NCI-H446 treated with DMSO at 0.1 percent for 48 hours (cell line): ENCODE measurements at regions not wholly inside any gene's neighbourhood (a gene's known extent, or its start where the extent isn't known, plus 50 kb on each side); places are given as distances from the start of the nearest gene placed in this dataset.
"Not testable (repeated sequence)": the region's sequence is repeated elsewhere in the genome, so short reads cannot be mapped to it uniquely, and the experiment has no call there.

Source experiments
- DNase-seq: peaks from one replicate; lab custom pipeline; 2025; lab: John Stamatoyannopoulos, UW

DNA sequence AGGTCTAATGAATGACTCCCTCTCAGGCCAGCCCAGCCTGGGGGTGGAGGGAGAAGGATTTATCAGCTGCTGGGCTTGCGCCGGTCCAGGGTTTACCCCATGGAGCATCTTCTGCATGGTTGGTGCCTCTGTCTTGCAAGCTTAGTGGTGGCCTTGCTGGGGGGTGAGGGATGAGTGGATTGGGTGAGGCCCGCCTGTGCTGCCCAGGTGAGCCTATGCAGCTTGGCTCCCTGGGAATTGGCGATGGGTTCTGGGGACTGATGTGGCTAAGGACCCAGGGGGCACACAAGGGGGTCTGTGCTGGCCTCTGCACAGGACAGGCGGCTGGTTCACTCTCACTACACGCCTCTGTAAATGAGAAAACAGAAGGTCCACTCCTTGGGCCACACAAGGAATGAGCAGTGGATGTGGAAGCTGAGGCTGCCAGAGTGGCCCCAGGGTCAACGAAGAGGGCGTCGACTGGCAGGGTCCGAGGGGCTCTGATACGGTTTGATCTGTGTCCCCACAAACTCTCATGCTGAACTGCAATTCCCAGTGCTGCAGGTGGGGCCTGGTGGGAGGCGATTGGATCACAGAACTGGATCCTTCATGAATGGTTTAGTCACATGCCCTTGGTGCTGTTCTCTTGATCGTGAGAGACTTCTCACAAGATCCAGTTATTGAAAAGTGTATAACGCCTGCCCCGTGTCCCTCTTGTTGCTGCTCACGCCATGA, 151.6 kb upstream of the HDAC4 start:
- no peak for DNase-seq

GRCh38 chr2:239551206-239551605, 150.4 kb upstream of the HDAC4 start:
- DNase-seq: no peak

- DNase-seq: no peak
Observed at GRCh38 chr2:239550357-239550756, 149.5 kb upstream of the HDAC4 start.

DNA sequence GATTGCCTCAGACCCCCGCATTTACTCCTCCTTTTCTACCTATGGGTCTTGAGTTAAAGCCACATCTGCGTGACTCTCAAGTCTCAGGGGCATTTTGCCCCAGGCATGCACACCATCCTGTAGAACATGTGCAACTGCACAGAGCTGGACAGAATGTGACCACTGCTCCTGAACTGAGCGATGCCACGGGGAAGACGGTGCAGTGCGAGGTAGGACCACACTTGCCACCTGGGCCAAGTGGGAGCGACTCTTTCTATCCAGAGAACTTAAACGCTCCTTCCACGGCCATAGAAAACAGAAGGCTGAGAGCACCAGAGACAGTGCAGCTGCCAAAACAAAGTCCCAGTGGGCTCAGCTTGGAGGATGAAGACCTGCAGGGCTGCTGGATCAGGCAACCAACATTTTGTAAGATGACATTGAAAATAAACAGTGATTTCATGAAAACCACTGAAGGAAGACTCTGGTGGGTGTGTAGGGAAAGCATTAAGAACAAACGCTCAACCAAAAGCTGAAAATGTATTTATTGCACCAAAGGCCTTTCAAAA, 149.0 kb upstream of the HDAC4 start:
- DNase-seq: no peak

DNA sequence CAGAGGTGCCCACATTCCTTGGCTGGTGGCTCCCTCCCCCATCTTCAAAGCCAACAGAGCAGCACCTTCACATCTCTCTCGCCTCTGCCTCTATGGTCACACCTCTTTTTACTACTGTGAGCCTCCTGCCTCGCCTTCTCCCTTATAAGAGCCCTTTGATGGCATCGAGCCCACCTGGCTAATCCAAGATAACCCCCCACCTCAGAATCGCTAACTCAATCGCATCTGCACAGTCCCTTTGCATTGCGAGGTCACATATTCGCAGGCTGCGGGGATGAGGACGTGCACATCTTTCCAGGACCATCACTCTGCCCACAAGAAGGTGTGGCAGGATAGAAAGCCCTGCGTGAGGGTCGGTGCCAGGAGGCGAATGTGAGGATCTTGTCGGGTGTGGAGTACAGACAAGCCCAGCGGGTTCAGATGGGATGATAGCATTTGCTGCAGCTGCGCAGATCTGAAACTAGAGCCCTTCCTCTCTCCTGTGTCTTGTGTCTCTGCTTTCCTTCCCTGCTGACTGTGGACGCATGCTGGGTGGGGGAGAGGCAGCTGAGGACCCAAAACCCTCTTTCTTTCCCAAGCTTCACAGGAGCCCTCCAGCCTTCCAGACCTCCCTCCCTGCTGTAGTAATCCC, 148.3 kb upstream of the HDAC4 start:
- DNase-seq: no peak

DNA sequence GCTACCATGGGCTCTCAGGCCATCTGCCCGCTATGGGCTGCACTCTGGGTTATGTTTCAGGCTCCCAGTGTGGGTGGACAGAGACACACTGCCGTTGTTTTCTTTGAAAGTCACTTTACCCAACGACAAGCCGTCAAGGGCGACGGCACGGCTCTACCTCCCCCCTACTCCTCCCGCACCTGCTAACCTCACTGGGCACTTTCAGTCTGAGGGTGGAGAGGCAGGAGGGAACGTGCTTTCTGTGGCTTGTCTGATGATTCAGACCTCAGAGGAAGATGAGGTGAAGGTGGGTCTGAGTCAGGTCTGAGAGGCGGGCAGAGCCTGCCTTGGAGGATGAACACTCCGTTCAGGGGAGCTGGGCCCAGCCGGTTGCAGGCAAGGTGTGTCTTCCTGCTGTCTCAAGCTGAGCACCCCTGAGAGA, 147.6 kb upstream of the HDAC4 start:
- no peak for DNase-seq

- DNase-seq: not testable (repeated sequence)
Observed at GRCh38 chr2:239547140-239547539, 146.3 kb upstream of the HDAC4 start.

- DNase-seq: no peak
Observed at GRCh38 chr2:239546541-239546940, 145.7 kb upstream of the HDAC4 start.

- DNase-seq: no peak
Observed at GRCh38 chr2:239545741-239546392, 145.0 kb upstream of the HDAC4 start.

GRCh38 chr2:239544918-239545465, 144.2 kb upstream of the HDAC4 start:
- DNase-seq: no peak

- DNase-seq: no peak
Observed at GRCh38 chr2:239544143-239544917, 143.5 kb upstream of the HDAC4 start.

GRCh38 chr2:239543702-239544101, 142.9 kb upstream of the HDAC4 start:
- no peak for DNase-seq

- DNase-seq: no peak
Observed at GRCh38 chr2:239540174-239540573, 139.4 kb upstream of the HDAC4 start.

DNA sequence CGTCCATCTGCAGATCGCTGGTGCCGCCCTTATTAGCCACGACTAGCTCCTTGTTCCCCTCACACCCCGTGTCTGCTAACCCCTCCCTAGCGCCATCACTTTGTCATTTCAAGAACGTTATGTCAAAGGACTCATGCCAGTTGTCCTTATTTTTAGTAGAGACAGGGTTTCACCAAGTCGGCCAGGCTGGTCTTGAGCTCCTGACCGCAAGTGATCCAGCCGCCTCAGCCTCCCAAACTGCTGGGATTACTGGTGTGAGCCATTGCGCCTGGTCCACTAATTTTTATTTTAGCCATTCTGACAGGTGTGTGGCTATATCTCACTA, 138.9 kb upstream of the HDAC4 start:
- DNase-seq: no peak

DNA sequence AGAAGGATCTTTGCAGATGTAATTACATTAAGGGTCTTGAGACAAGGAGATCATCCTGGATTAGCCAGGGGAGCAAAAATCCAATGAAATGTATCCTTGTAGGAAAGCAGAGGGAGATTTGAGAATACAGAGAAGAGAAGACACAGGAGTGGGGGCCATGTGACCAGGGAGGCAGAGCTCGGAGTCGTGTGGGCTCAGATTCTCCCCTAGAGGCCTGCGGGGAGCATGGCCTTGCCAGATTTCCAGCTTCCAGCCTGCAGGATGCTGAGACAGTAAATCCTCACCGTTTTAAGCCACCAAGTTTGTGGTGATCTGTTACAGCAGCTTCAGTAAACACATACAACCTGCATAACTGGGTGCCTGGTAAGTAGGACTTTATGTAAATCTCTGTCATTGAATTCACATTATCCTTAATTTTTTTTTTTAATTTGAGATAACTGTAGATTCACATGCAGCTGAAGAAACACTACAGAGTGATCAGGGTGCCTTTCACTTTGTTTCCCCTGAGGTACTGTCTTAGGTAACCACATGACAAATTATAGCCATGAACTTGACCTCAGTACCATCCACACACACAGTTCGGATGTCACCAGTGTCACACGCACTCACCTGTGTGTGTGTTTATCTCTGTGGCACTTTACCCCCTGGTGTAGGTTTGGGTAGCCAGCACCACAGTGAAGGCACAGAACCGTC, 138.4 kb upstream of the HDAC4 start:
- DNase-seq: no peak

DNA sequence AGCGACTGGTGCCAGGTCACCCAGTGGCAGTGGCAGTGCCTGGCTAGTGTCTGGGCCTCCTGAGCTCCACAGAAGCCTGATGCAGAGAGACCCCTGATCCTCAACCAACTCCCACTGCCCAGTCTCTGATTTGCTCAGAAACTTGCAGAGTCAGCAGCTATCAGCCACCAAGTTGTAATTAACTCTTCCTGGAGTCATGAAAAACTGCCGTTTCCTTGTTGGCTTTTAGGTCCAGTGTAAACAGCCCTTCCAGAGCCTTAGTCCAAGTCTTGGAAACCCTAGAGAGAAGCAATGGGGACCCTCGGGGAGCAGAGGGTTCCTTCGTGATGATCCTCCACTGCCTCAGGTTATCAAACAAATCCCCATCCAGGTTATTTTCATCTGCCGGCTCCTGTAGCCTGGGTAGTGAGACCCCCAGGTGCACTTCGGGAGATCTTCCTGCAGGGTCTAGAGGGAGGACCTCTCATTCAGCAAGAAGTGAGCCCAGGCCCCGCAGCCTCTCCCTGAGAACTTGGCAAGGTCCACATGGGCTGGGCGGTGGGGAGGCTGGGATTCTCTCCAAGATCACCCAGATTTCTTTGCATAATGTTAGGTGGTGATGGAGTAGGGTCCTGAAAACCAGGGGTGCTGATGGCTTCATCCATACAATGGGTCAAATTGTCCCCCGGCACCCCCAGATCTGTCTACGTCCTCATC, 137.7 kb upstream of the HDAC4 start:
- no peak for DNase-seq

- no peak for DNase-seq
Observed at GRCh38 chr2:239537633-239538356, 137.0 kb upstream of the HDAC4 start.

DNA sequence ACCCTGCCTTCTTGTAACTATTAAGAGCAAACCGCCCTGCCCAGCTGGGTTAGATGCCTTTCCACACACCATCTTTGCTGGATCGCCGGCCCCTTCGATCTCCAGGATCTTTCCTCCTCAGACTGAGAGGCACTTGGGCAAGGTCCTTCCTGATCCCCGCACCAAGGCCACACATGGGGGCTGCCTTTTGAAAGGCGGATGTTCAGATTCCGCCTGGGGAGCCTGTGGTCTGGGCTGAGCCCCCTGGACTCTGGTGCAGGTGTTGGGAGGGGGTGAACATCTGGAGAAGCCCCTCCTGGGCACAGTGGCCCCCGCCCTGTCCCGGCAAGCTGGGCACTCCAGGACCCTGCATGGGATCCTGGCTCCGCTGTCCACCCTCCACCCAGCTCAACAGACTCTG, 135.4 kb upstream of the HDAC4 start:
- DNase-seq: no peak

GRCh38 chr2:239535413-239536144, 134.8 kb upstream of the HDAC4 start:
- DNase-seq: no peak
